ENCODE measurements at regions not wholly inside any gene's neighbourhood (a gene's known extent, or its start where the extent isn't known, plus 50 kb on each side); places are given as distances from the start of the nearest gene placed in this dataset.

DNA sequence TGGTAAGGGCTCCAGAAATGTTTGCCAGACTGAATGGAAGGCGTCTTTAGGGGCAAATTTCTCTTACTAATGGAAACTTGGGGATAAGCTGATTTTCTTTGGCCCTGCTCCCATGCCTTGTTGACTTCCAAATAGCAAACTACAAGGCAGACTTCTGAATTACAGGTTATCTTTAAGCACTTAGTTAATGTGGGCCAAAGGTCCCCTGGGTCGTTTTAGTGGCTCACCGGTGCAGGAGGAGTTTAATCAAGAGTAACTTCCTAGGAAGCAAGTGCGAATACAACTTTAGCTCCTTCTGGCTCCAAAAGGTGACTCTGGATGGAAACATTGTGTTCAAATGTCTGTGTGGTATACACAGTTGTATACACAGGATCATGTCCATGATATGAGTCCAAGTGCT lies 323.6 kb downstream of the SLITRK2 start:
- TF ChIP-seq ESRRA (IDR thresholded peaks at IDR 0.05; ENCODE audit: low read length) = no peak
- TF ChIP-seq CEBPB (IDR thresholded peaks at IDR 0.05; ENCODE audit: borderline replicate concordance in 1 of 2, low read depth in 2 of 2, low read length in 2 of 2) = no peak
- no peak for TF ChIP-seq BHLHE40 (IDR thresholded peaks at IDR 0.05; ENCODE audit: borderline replicate concordance in 1 of 2, low read depth in 2 of 2, low read length in 1 of 2)
- TF ChIP-seq YY1 (IDR thresholded peaks at IDR 0.05; ENCODE audit: low read depth, low read length) = no peak
- no peak for TF ChIP-seq SIN3A (IDR thresholded peaks at IDR 0.05; ENCODE audit: low read depth, low read length)
- TF ChIP-seq SP1 (IDR thresholded peaks at IDR 0.05; ENCODE audit: low read depth, low read length) = no peak
- TF ChIP-seq, protein P1, sequence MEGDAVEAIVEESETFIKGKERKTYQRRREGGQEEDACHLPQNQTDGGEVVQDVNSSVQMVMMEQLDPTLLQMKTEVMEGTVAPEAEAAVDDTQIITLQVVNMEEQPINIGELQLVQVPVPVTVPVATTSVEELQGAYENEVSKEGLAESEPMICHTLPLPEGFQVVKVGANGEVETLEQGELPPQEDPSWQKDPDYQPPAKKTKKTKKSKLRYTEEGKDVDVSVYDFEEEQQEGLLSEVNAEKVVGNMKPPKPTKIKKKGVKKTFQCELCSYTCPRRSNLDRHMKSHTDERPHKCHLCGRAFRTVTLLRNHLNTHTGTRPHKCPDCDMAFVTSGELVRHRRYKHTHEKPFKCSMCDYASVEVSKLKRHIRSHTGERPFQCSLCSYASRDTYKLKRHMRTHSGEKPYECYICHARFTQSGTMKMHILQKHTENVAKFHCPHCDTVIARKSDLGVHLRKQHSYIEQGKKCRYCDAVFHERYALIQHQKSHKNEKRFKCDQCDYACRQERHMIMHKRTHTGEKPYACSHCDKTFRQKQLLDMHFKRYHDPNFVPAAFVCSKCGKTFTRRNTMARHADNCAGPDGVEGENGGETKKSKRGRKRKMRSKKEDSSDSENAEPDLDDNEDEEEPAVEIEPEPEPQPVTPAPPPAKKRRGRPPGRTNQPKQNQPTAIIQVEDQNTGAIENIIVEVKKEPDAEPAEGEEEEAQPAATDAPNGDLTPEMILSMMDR (IDR thresholded peaks at IDR 0.05 in 2 of 3, conservative IDR thresholded peaks at IDR 0.05 in 1 of 3; ENCODE audit: control insufficient read depth in 2 of 3, extremely low read depth in 1 of 3, insufficient read depth in 1 of 3, low read depth in 3 of 3, low read length in 3 of 3) = no peak
- no peak for TF ChIP-seq JUNB (IDR thresholded peaks at IDR 0.05)
- TF ChIP-seq SMAD1 (IDR thresholded peaks at IDR 0.05; ENCODE audit: low read depth, partially characterized antibody) = no peak
- TF ChIP-seq IKZF1 (conservative IDR thresholded peaks at IDR 0.05) = no peak
- TF ChIP-seq CREB1 (IDR thresholded peaks at IDR 0.05; ENCODE audit: low read depth) = no peak
- TF ChIP-seq NR2C1 (IDR thresholded peaks at IDR 0.05) = no peak
- no peak for TF ChIP-seq TCF3 (IDR thresholded peaks at IDR 0.05; ENCODE audit: borderline replicate concordance, insufficient read depth, low read depth, low read length)
- TF ChIP-seq FOXK2 (IDR thresholded peaks at IDR 0.05) = no peak
